ENCODE measurements at regions not wholly inside any gene's neighbourhood (a gene's known extent, or its start where the extent isn't known, plus 50 kb on each side); places are given as distances from the start of the nearest gene placed in this dataset.

- Histone ChIP-seq H3K79me2 (ENCODE audit: control insufficient read depth, insufficient read depth, low read length) (no peaks in the 10 kb centered on the region), H3K4me1 (ENCODE audit: control insufficient read depth, extremely low read depth, insufficient read depth, low read length) (no peaks in the 10 kb centered on the region), H2AFZ (ENCODE audit: low read depth, low read length) (no peak overlapping the region), H3K4me3 (replicated peaks in 1 of 3; ENCODE audit: insufficient read depth in 1 of 3, low read depth in 1 of 3, low read length in 3 of 3) (no peak overlapping the region), H3K27me3 (ENCODE audit: control insufficient read depth in 2 of 2, insufficient read depth in 2 of 2, low read length in 2 of 2) (peaks cover 0 to 4% of the 10 kb centered on the region in 2 experiments), H3K27ac (ENCODE audit: insufficient read depth, low read depth, low read length) (no peak overlapping the region), H3K9me1 (replicated peaks; ENCODE audit: control insufficient read depth, extremely low read depth, insufficient read depth, low read length) (no peaks in the 10 kb centered on the region), H3K4me2 (ENCODE audit: insufficient read depth, low read length) (no peak overlapping the region), H3K9me3 (replicated peaks; ENCODE audit: control insufficient read depth, insufficient read depth, low read length) (no peaks in the 10 kb centered on the region), H3K9ac (replicated peaks; ENCODE audit: extremely low read depth, insufficient read depth, low read length) (no peak overlapping the region), H4K20me1 (replicated peaks; ENCODE audit: control insufficient read depth, extremely low read depth, insufficient read depth, low read length) (no peaks in the 10 kb centered on the region), H3K36me3 (ENCODE audit: control insufficient read depth in 2 of 2, extremely low read depth in 1 of 2, insufficient read depth in 2 of 2, low read length in 2 of 2) (no peaks in the 10 kb centered on the region)
- ChIA-PET CTCF (no interaction called here), POLR2A (no interaction called here)
- BruUV-seq (replicated peaks), result no TSS peak
- dilution Hi-C loops (cut with MboI; ENCODE audit: extremely low pct_ligation_motif_present, low sequenced_read_pairs) (no loop called here), intact Hi-C loops (cut with micrococcal nuclease) (no loop called here)
- no peak for TF ChIP-seq POLR2AphosphoS5 (IDR thresholded peaks at IDR 0.05; ENCODE audit: insufficient read depth, low read depth, low read length)
- no peak for TF ChIP-seq MYC (IDR thresholded peaks at IDR 0.05; ENCODE audit: low read depth, low read length)
- TF ChIP-seq, protein P1, sequence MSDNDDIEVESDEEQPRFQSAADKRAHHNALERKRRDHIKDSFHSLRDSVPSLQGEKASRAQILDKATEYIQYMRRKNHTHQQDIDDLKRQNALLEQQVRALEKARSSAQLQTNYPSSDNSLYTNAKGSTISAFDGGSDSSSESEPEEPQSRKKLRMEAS (IDR thresholded peaks at IDR 0.05; ENCODE audit: insufficient read depth, insufficient read length), result no peak
- TF ChIP-seq JUN (IDR thresholded peaks at IDR 0.05; ENCODE audit: borderline replicate concordance, insufficient read depth, insufficient read length, low read depth), result no peak
- TF ChIP-seq POLR2A (IDR thresholded peaks at IDR 0.05; ENCODE audit: low read depth, low read length), result no peak
- TF ChIP-seq FOS (IDR thresholded peaks at IDR 0.05; ENCODE audit: borderline replicate concordance, insufficient read depth, low read length), result no peak
- no peak for TF ChIP-seq EZH2 (IDR thresholded peaks at IDR 0.05; ENCODE audit: borderline replicate concordance, low read depth, low read length, severe bottlenecking)
- no peak for TF ChIP-seq CTCF (IDR thresholded peaks at IDR 0.05; ENCODE audit: extremely low read depth in 1 of 2, insufficient read depth in 1 of 2, low read depth in 1 of 2, low read length in 2 of 2)
- TF ChIP-seq GATA2 (IDR thresholded peaks at IDR 0.05; ENCODE audit: insufficient read depth, insufficient read length, low read depth, low read length), result no peak
- DNase-seq (ENCODE audit: low read depth, low spot score) (no peak), FAIRE-seq (no peak)
Observed at GRCh38 chr18:25590456-25590855, 238.5 kb upstream of the ZNF521 start.
